NCI-H1694 (cell line): ENCODE measurements at regions not wholly inside any gene's neighbourhood (a gene's known extent, or its start where the extent isn't known, plus 50 kb on each side); places are given as distances from the start of the nearest gene placed in this dataset.
A peak's percentile ranks its signal among the peaks of the same experiment; 100 is the strongest.
"Not testable (repeated sequence)": the region's sequence is repeated elsewhere in the genome, so short reads cannot be mapped to it uniquely, and the experiment has no call there.

ENCODE experiments used
- DNase-seq: peaks from one replicate; lab custom pipeline; 2025; lab: John Stamatoyannopoulos, UW

GRCh38 chr6:14390805-14391204 lies 273.2 kb downstream of the CD83 start:
- DNase-seq: no peak

- DNase-seq: no peak
These were observed 276.3 kb downstream of the CD83 start for GRCh38 chr6:14393910-14394309.

- no peak for DNase-seq
These were observed 278.8 kb downstream of the CD83 start for GRCh38 chr6:14396392-14396791.

GRCh38 chr6:14396826-14397517 lies 279.4 kb downstream of the CD83 start:
- DNase-seq: no peak

GRCh38 chr6:14397518-14397901 lies 279.9 kb downstream of the CD83 start:
- no peak for DNase-seq

GRCh38 chr6:14398953-14399352 lies 281.4 kb downstream of the CD83 start:
- DNase-seq: no peak

GRCh38 chr6:14399635-14400034 lies 282.1 kb downstream of the CD83 start:
- DNase-seq: no peak

- DNase-seq: no peak
These were observed 283.7 kb downstream of the CD83 start for GRCh38 chr6:14401246-14401645.

- peak; percentile 98 for DNase-seq
These were observed 289.2 kb downstream of the CD83 start for GRCh38 chr6:14406614-14407331.

GRCh38 chr6:14408446-14408845 lies 290.9 kb downstream of the CD83 start:
- DNase-seq: no peak

- DNase-seq: no peak
These were observed 294.5 kb downstream of the CD83 start for GRCh38 chr6:14412026-14412425.

GRCh38 chr6:14415452-14415851 lies 297.9 kb downstream of the CD83 start:
- no peak for DNase-seq

- DNase-seq: no peak
These were observed 299.8 kb downstream of the CD83 start for GRCh38 chr6:14417377-14417776.

GRCh38 chr6:14419224-14419623 lies 301.7 kb downstream of the CD83 start:
- DNase-seq: not testable (repeated sequence)

- DNase-seq: no peak
These were observed 304.5 kb downstream of the CD83 start for GRCh38 chr6:14422061-14422460.

GRCh38 chr6:14422917-14423316 lies 305.3 kb downstream of the CD83 start:
- no peak for DNase-seq

- no peak for DNase-seq
These were observed 305.8 kb downstream of the CD83 start for GRCh38 chr6:14423330-14423729.

GRCh38 chr6:14423955-14424354 lies 306.4 kb downstream of the CD83 start:
- no peak for DNase-seq

GRCh38 chr6:14425805-14426204 lies 308.2 kb downstream of the CD83 start:
- DNase-seq: no peak

GRCh38 chr6:14426281-14426680 lies 308.7 kb downstream of the CD83 start:
- no peak for DNase-seq

- DNase-seq: no peak
These were observed 310.7 kb downstream of the CD83 start for GRCh38 chr6:14428269-14428668.

GRCh38 chr6:14429396-14429795 lies 311.8 kb downstream of the CD83 start:
- DNase-seq: no peak

GRCh38 chr6:14430218-14430617 lies 312.6 kb downstream of the CD83 start:
- no peak for DNase-seq
